NCI-H187 treated with DMSO at 0.1 percent for 48 hours (cell line): ENCODE measurements at regions not wholly inside any gene's neighbourhood (a gene's known extent, or its start where the extent isn't known, plus 50 kb on each side); places are given as distances from the start of the nearest gene placed in this dataset.
A peak's percentile ranks its signal among the peaks of the same experiment; 100 is the strongest.
"Not testable (repeated sequence)": the region's sequence is repeated elsewhere in the genome, so short reads cannot be mapped to it uniquely, and the experiment has no call there.

Source experiments
- DNase-seq: peaks from one replicate; lab custom pipeline; 2025; lab: John Stamatoyannopoulos, UW

- no peak for DNase-seq
These were observed 212.5 kb downstream of the ZFP36L2 start for GRCh38 chr2:43013821-43014345.

- DNase-seq = no peak
These were observed 213.4 kb downstream of the ZFP36L2 start for GRCh38 chr2:43012966-43013365.

GRCh38 chr2:43011158-43011491, 215.3 kb downstream of the ZFP36L2 start:
- DNase-seq = peak; percentile 17

GRCh38 chr2:43010438-43011157, 215.8 kb downstream of the ZFP36L2 start:
- no peak for DNase-seq

- DNase-seq = no peak
These were observed 217.0 kb downstream of the ZFP36L2 start for GRCh38 chr2:43009448-43009847.

GRCh38 chr2:43008388-43008787, 216.0 kb upstream of the HAAO start:
- DNase-seq = no peak

- no peak for DNase-seq
These were observed 215.5 kb upstream of the HAAO start for GRCh38 chr2:43007901-43008300.

- DNase-seq = no peak
These were observed 214.6 kb upstream of the HAAO start for GRCh38 chr2:43006834-43007543.

GRCh38 chr2:43005975-43006833, 213.8 kb upstream of the HAAO start:
- DNase-seq = no peak

- DNase-seq = no peak
These were observed 213.0 kb upstream of the HAAO start for GRCh38 chr2:43005245-43005974.

GRCh38 chr2:43004879-43005244, 212.5 kb upstream of the HAAO start:
- no peak for DNase-seq

- DNase-seq = not testable (repeated sequence)
These were observed 211.9 kb upstream of the HAAO start for GRCh38 chr2:43004126-43004865.

- DNase-seq = no peak
These were observed 211.3 kb upstream of the HAAO start for GRCh38 chr2:43003702-43004101.

GRCh38 chr2:43001787-43002468, 209.5 kb upstream of the HAAO start:
- DNase-seq = no peak

GRCh38 chr2:43001055-43001378, 208.6 kb upstream of the HAAO start:
- DNase-seq = no peak

- no peak for DNase-seq
These were observed 208.1 kb upstream of the HAAO start for GRCh38 chr2:43000242-43001054.

GRCh38 chr2:42999856-43000241, 207.5 kb upstream of the HAAO start:
- DNase-seq = no peak

GRCh38 chr2:42999391-42999841, 207.0 kb upstream of the HAAO start:
- DNase-seq = peak; percentile 67

GRCh38 chr2:42998721-42999120, 206.3 kb upstream of the HAAO start:
- DNase-seq = no peak

- DNase-seq = no peak
These were observed 204.1 kb upstream of the HAAO start for GRCh38 chr2:42996528-42996927.
